ENCODE measurements at regions not wholly inside any gene's neighbourhood (a gene's known extent, or its start where the extent isn't known, plus 50 kb on each side); places are given as distances from the start of the nearest gene placed in this dataset.
"Not testable (repeated sequence)": the region's sequence is repeated elsewhere in the genome, so short reads cannot be mapped to it uniquely, and the experiment has no call there.

- TF ChIP-seq CTCF (IDR thresholded peaks at IDR 0.05 in 4 of 5, conservative IDR thresholded peaks at IDR 0.05 in 1 of 5); POLR2A (IDR thresholded peaks at IDR 0.05): not testable (repeated sequence)
These were observed 67.0 kb downstream of the FOXD2 start for GRCh38 chr1:47504840-47505239.
